Stimulated activated CD8-positive, alpha-beta memory T cell treated with anti-CD3 and anti-CD28 coated beads, Interleukin-2, amount 100 ng/mL, for 48 hours (primary cell): ENCODE measurements at regions not wholly inside any gene's neighbourhood (a gene's known extent, or its start where the extent isn't known, plus 50 kb on each side); places are given as distances from the start of the nearest gene placed in this dataset.
"Not testable (repeated sequence)": the region's sequence is repeated elsewhere in the genome, so short reads cannot be mapped to it uniquely, and the experiment has no call there.

Source experiments
- DNase-seq, 2 donors: peaks; one replicate each; pipeline ENCODE4 v3.0.0-alpha.2; 2020; ENCODE audit warnings: low read depth in 2 of 2

DNA sequence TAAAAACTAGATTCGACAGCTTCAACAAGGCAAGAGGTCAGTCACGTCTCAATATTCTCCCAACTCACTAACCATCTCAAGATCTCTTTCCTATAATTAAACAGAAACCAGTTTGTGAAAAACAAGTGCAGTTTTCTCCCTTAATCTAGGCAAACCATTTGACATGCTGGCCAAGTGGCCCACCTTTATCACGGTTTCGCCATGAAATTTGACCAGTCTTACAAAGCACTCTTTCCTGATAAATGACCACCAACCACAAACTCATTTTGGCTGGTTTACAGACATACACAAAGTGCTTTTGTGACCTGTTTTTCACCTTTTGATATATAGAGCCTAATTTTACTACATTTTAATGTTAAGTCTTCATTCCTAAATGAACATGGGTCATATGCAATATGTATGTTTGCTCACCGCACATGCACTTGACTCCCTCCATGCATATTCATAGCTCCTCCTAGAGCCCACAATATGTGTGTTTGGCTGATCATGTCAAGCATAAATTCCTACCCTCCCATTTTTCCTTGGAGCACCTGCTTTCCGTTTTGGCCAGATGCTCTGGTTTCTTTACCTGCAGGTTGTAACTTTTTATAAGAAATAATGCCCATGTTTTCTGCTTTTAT, 385.1 kb downstream of the RAD51AP2 start:
- no peak for DNase-seq

DNA sequence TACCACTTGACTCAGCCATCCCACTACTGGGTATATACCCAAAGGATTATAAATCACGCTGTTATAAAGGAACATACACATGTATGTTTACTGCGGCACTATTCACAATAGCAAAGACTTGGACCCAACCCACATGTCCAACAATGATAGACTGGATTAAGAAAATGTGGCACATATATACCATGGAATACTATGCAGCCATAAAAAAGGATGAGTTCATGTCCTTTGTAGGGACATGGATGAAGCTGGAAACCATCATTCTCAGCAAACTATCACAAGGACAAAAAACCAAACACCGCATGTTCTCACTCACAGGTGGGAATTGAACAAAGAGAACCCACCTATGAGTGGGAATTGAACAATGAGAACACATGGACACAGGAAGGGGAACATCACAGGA, 387.6 kb downstream of the RAD51AP2 start:
- DNase-seq: not testable (repeated sequence)

GRCh38 chr2:17125989-17126620, 392.1 kb downstream of the RAD51AP2 start:
- DNase-seq: no peak

DNA sequence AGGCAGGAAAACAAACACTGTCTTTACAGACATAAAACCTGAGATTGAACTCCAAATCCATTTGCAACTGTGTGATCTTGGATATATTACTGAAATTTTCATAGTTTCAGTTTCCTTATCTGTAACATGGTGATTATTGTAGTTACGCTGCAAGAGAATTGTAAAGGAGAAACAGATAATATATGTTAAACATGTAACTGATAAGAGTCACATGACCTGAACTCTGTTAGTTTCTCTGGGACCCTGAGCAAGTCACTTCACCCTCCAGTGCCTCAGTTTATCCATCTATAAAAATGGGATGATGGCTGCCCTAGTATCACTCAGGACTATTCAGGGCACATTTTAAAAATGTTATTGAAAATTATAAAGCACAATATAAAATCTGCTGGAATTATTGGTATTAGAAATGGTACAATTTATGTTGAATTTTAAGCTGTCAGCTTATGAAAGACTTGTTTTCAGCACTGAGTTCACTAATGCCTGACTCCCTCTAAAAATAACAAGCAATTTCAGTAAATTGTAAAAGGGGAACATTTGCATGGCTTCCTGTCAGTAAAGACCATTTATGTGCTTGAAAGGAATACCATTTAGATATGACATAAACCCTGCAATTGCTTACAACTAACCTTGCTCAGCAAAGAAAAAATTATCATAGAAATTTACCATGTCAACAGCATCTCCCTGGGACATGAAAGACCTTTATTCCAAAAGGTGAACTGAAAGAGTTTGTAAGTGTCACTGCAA, 393.5 kb downstream of the RAD51AP2 start:
- no peak for DNase-seq

DNA sequence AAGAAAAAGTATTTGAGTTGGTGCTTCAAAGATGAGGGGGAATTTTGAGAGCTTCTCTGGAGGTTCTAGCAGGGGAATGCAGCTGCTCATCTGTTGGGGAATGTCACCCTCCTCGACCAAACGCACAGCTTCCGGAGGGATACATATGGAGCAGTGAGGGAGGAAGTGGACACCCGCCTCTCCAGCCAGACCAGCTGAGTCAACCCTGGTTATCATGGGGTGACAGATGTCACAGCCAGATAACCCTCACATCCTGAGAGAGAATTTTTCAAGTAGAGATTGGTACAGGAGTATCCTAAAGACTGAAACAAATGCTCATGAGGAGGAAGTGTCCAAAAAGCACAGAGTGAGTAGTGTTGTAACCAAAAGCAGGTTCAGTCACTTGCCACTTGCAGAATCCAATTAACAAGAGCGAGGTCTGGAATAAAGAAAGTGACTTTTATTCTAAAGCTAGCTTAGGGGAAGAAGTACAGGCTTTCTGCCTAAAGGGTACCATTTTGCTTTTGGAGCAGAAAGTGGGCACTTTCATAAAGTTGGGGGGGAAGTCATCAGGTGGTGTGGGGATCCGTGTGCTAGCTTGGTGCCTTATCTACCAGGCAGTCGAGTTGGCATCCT, 395.2 kb downstream of the RAD51AP2 start:
- DNase-seq: no peak

DNA sequence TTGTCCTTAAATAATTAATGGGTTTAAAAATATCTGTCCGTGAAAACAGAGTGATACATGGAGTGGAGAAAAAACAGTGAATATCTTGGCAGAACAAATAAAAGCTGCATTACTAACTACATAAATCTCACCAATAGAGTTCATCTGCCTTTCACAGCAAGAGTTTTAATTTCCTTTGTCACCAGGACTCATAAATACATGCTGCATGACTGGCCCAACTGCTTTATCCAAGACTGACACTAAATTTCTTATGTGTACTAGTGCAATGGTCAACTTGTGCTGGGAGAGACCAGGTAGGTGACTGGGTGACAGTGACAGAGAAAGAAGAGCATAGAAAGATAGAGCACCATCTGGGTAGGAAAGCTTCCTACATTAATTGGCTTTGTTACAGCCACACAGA, 402.8 kb downstream of the RAD51AP2 start:
- DNase-seq: no peak

DNA sequence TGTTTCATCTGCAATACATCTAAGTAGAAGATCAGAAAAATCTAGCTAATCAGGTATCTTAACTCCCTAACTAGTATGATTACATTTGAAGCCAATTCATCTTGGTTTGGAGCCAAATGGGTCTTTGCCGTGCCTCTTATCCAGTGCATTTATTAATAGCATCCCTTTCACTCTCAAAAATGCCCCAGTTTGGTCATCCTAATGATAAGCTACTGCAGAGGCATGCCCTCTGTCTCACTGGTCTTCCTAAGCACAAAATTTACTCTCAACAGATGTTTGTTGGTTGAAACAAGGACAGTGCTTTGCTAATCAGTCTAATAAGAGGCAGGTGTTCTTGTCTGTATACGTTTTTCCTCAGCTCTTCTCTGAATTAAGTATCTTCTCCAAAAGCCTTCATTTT, 403.2 kb downstream of the RAD51AP2 start:
- no peak for DNase-seq

- no peak for DNase-seq
Observed at GRCh38 chr2:17107871-17108270, 410.4 kb downstream of the RAD51AP2 start.

- DNase-seq: no peak
Observed at GRCh38 chr2:17107151-17107550, 411.1 kb downstream of the RAD51AP2 start.

DNA sequence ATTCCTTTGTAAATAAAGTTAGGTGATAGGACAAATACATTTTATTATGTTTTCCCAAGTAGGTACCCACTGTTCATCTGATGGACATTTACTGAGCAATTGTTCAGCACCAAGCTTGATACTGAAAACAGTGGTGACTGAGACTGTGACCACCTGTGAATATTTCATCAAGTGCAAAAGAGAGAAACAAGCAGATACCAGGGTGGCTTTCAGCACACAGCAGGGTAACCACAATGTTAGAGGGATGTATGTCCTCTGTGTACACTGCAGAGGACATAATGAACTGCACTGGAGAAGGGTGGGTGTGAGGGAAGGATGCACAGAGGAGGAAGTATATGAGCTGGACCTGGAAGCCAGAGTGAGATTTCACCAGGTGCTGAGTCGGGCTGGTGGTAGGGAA, 411.8 kb downstream of the RAD51AP2 start:
- no peak for DNase-seq

DNA sequence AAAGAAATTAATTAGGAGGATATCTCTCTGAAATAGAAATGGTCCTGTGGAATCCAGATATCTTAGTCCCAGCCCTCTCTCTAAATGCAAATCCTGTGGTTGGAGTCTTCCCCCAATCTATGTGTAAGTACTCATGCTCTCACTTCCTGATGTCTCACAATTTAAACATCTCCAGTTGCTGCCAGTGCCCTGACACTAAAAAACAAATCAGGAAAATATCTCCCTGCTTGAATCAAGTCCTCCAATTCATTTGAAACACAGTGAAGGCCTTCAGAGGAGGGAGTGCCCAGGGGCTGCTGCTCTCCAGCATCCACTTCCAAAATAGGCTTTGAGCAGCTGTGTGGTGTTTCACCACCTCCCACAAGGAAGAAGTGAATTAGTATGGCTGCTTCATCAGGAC, 413.8 kb downstream of the RAD51AP2 start:
- DNase-seq: no peak

- DNase-seq: no peak
Observed at GRCh38 chr2:17101596-17101995, 416.6 kb downstream of the RAD51AP2 start.

GRCh38 chr2:17101091-17101490, 417.1 kb downstream of the RAD51AP2 start:
- no peak for DNase-seq

DNA sequence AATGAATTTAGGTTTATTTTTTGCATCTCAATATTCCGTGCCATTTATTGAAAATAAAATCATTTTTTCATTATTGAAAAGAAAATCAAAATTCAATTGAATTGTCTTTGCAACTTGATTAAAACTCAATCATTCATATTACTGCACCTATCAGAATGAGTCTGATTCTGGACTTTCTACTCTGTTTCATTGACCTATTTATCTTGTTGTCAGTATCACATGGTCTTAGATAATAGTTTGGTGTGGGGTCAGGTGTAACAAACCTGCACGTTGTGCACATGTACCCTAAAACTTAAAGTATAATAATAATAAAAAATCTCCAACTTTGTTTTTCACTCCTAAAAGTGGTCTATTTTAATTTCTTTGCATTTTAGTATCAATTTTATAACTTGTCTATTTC, 422.9 kb downstream of the RAD51AP2 start:
- no peak for DNase-seq

DNA sequence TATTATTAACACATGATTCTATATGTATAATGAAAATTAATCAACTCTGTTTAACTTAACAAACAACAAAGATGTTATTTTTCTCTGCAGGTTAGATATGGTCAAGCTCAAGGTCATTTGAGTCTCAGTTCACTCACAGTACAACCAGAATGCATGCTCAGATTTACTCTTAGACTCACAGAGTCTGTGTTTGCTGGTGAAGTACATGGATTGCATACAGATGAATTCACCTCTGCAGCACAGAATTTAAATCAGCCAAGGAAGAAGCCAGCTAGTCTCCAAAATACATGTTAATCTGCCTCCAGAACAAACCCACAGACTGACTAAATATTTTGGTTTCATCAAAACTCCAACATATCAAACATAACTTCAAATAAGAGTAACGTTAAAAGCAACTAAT, 424.5 kb downstream of the RAD51AP2 start:
- DNase-seq: no peak

DNA sequence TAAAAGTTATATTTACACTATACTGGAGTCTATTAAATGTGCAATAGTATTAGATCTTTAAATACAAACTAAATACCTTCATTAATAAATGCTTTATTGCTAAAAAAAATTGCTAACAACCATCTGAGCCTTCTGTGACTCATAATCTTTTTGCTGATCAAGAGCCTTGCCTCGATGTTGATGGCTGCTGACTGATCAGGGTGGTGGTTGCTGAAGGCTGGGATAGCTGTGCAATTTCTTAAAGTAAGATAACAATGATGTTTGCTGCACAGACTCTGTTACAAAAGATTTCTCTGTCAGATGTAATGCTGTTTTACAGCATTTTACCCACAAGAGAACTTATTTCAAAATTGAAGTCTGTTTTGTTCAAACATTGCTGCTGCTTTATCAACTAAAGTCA, 421.4 kb upstream of the CYRIA start:
- DNase-seq: no peak

GRCh38 chr2:17085546-17086202, 420.0 kb upstream of the CYRIA start:
- DNase-seq: no peak

DNA sequence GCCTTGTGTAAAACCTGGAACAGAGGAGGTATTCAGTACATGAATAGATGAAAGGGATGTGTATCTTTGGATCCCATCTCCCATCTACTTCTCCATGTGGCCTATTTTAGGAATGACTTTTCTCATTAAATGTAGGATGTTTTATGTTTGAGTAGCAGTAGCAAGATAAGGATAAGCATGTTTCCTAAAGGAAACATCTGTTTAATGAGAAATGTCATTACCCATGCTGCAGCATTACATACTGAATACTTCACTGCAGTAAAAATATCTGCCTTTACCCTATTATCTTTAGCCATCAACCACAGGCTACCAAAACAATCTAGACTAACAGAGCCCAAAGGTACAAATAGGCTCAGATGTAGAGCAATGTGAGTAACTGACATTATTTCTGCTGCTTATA, 419.2 kb upstream of the CYRIA start:
- no peak for DNase-seq

DNA sequence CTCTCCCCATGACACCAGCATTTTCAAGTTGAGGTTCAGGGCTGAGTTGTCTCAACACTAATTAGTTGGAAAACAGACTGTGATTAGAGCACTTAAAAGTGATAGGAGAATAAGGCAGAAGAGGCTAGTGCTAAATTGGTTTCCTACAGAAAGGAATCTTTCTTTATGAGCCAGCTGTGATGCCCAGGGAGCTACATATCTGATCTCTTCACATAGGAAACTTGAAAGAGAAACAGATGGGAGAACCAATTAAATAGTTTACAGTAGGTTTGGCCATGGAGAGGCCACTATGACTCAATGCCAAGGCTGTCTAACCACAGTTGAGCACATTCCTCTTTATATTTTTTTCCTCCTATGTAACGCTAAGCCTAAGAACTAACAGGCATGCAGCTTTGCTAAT, 418.3 kb upstream of the CYRIA start:
- no peak for DNase-seq

DNA sequence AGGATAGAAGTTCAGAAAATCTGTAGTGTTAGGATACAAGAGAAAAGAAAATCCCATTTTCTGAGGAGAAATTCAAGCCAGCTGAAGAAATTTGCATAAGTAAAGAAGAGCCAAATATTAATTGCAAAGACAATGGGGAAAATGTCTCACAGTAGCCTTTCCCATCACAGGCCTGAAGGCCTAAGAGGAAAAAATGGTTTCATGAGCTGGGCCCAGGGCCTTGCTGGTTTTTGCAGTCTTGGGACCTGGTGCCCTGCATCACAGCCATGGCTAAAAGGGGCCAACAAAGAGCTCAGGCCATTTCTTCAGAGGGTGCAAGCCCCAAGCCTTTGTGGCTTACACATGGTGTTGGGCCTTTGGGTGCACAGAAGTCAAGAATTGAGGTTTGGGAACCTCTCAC, 413.6 kb upstream of the CYRIA start:
- DNase-seq: no peak

DNA sequence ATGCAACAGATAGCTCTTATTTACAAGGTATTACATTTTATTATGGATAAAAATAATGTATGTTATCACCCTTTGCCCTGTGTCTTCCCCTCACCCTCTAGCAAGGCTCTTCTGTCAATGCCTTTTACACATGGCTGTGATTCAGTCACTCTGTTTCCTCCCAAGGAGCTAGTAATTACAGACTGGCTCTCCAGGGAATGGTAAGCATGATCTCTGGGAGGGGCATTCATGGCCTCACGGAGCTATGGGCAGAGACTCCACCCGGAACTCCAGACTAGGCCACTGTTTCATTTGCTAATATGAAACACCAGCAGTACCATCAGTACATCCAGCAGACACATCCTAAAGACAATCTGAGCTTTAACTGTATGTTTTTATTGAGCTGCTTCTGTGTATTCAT, 410.9 kb upstream of the CYRIA start:
- no peak for DNase-seq

DNA sequence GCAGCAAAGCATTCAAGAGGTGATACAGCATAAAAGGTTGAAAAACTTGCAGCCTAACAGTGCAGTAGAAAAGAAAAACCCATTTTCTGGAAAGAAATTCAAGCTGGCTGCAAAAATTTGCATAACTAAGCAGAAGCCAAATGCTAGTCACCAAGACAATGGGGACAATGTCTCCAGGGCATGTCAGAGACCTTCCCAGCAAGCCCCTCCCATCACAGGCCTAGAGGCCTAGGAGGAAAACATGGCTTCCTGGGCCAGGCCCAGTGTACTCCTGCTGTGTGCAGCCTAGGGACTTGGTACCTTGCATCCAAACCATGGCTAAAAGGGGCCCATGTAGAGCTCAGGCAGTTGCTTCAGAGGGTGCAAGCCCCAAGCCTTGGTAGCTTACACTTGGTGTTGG, 405.1 kb upstream of the CYRIA start:
- no peak for DNase-seq
